Neural progenitor cell (in vitro differentiated cells): ENCODE measurements at regions not wholly inside any gene's neighbourhood (a gene's known extent, or its start where the extent isn't known, plus 50 kb on each side); places are given as distances from the start of the nearest gene placed in this dataset.

Experiments used
- DNase-seq: peaks from one replicate; pipeline ENCODE4 v3.0.0-alpha.2; 2016; ENCODE audit warnings: low spot score
- H2AFZ ChIP-seq: fragments of 200-600 bp; sonication (generic); replicated peaks from 2 replicates; pipeline ENCODE4 v1.6.1; 2016; ENCODE audit warnings: antibody characterized with exemption
- H3F3A ChIP-seq: fragments of 200-600 bp; sonication (generic); 2 replicates; pipeline ENCODE4 v1.6.1; 2016; ENCODE audit warnings: antibody characterized with exemption, low read depth
- H3K27ac ChIP-seq: fragments of 200-600 bp; sonication (generic); 2 replicates; pipeline ENCODE4 v1.5.1; 2016; ENCODE audit warnings: mild to moderate bottlenecking
- H3K27me3 ChIP-seq: fragments of 200-600 bp; sonication (generic); 2 replicates; pipeline ENCODE4 v1.6.1; 2016; ENCODE audit warnings: mild to moderate bottlenecking, moderate library complexity
- H3K36me3 ChIP-seq: fragments of 200-600 bp; sonication (generic); 2 replicates; pipeline ENCODE4 v1.5.1; 2016
- H3K4me1 ChIP-seq: fragments of 200-600 bp; sonication (generic); 2 replicates; pipeline ENCODE4 v1.6.1; 2016; ENCODE audit warnings: mixed run types
- H3K4me2 ChIP-seq: fragments of 200-600 bp; sonication (generic); 2 replicates; pipeline ENCODE4 v1.6.1; 2016
- H3K4me3 ChIP-seq: fragments of 200-600 bp; sonication (generic); 2 replicates; pipeline ENCODE4 v1.5.1; 2016
- H3K79me2 ChIP-seq: fragments of 200-600 bp; sonication (generic); 2 replicates; pipeline ENCODE4 v1.6.1; 2016; ENCODE audit warnings: low read depth
- H3K9ac ChIP-seq: fragments of 200-600 bp; sonication (generic); 2 replicates; pipeline ENCODE4 v1.6.1; 2016
- H3K9me3 ChIP-seq: fragments of 200-600 bp; sonication (generic); 2 replicates; pipeline ENCODE4 v1.5.1; 2016; ENCODE audit warnings: low read depth
- H4K20me1 ChIP-seq: fragments of 200-600 bp; sonication (generic); 2 replicates; pipeline ENCODE4 v1.6.1; 2016; ENCODE audit warnings: low read depth
- H3K27ac Mint-ChIP-seq: 3 replicates; pipeline ENCODE4 v1.8.0; 2021; ENCODE audit warnings: mixed read lengths
- H3K27me3 Mint-ChIP-seq: 2 replicates; pipeline ENCODE4 v1.8.0; 2022; ENCODE audit warnings: low read depth, mild to moderate bottlenecking, inconsistent platforms, moderate library complexity, mixed read lengths; ENCODE audit not compliant: insufficient read depth
- H3K36me3 Mint-ChIP-seq: 3 replicates; pipeline ENCODE4 v1.8.0; 2021; ENCODE audit warnings: mixed read lengths
- H3K4me1 Mint-ChIP-seq: 3 replicates; pipeline ENCODE4 v1.8.0; 2021; ENCODE audit warnings: mixed read lengths
- H3K4me3 Mint-ChIP-seq: 3 replicates; pipeline ENCODE4 v1.8.0; 2021; ENCODE audit warnings: mild to moderate bottlenecking, moderate library complexity, mixed read lengths
- H3K9me3 Mint-ChIP-seq: 3 replicates; pipeline ENCODE4 v1.8.0; 2020; ENCODE audit warnings: mixed read lengths
- CTCF ChIP-seq: fragments of 200-600 bp; sonication (generic); IDR thresholded peaks from 2 replicates; pipeline ENCODE4 v1.5.1; 2017; ENCODE audit warnings: antibody characterized with exemption, mild to moderate bottlenecking
- EZH2 ChIP-seq: fragments of 200-600 bp; sonication (generic); IDR thresholded peaks from 2 replicates; pipeline ENCODE4 v1.6.1; 2017; ENCODE audit warnings: antibody characterized with exemption, mild to moderate bottlenecking, moderate library complexity
- EZH2phosphoT487 ChIP-seq: fragments of 200-600 bp; sonication (generic); IDR thresholded peaks from 2 replicates; pipeline ENCODE4 v1.6.1; 2017; ENCODE audit warnings: antibody characterized with exemption

- Histone ChIP-seq H3F3A (no peaks in the 10 kb centered on the region), H3K9ac (no peak overlapping the region), H3K27me3 (no peaks in the 10 kb centered on the region), H2AFZ (no peak overlapping the region), H3K79me2 (no peaks in the 10 kb centered on the region), H3K4me2 (no peak overlapping the region), H3K4me3 (no peak overlapping the region), H4K20me1 (no peaks in the 10 kb centered on the region), H3K36me3 (no peaks in the 10 kb centered on the region), H3K27ac (no peak overlapping the region), H3K9me3 (no peaks in the 10 kb centered on the region), H3K4me1 (peaks cover 7% of the 10 kb centered on the region)
- Mint-ChIP-seq H3K27ac (no peak overlapping the region), H3K36me3 (no peaks in the 10 kb centered on the region), H3K4me1 (peaks cover 10% of the 10 kb centered on the region), H3K27me3 (no peaks in the 10 kb centered on the region), H3K4me3 (no peak overlapping the region), H3K9me3 (no peaks in the 10 kb centered on the region)
- DNase-seq: no peak
- TF ChIP-seq EZH2phosphoT487 (no peak), EZH2 (no peak), CTCF (no peak)
Measured at GRCh38 chr2:167761465-167762136, 485.8 kb downstream of the STK39 start.

GRCh38 chr2:167759531-167759930, 487.9 kb downstream of the STK39 start:
- DNase-seq: no peak

DNA sequence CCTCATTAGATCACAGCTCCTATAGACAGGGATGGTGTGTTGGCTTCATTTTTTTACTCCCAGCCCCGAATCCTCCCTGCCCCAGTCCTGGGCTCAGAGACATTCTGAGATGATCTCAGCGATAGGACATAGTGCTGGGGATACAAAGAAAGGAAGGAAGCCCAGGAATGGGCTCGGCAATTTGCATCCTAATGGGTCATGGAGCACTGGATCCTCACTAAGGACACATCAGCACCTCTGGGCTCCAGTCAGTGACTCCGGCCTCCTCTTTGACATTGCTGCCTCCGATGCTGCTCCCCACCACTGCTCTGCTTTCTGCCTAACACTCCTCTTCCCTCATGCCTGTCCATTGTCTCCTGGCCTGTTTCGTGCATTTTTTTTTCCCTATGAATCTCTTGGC, 489.1 kb downstream of the STK39 start:
- H3K4me1 ChIP-seq: peaks cover 13% of the 10 kb centered on the region
- no peak for DNase-seq

More at GRCh38 chr2:167759531-167759930, 487.9 kb downstream of the STK39 start:
- Histone ChIP-seq H3K4me1 (peaks cover 13% of the 10 kb centered on the region), H3K27ac (no peak overlapping the region), H3K4me2 (no peak overlapping the region), H3K27me3 (no peaks in the 10 kb centered on the region), H4K20me1 (no peaks in the 10 kb centered on the region), H2AFZ (no peak overlapping the region), H3K4me3 (no peak overlapping the region), H3K36me3 (no peaks in the 10 kb centered on the region), H3K79me2 (no peaks in the 10 kb centered on the region), H3K9ac (no peak overlapping the region), H3F3A (no peaks in the 10 kb centered on the region), H3K9me3 (no peaks in the 10 kb centered on the region)
- Mint-ChIP-seq H3K27ac (no peak overlapping the region), H3K36me3 (no peaks in the 10 kb centered on the region), H3K4me1 (peaks cover 16% of the 10 kb centered on the region), H3K4me3 (no peak overlapping the region), H3K27me3 (no peaks in the 10 kb centered on the region), H3K9me3 (no peaks in the 10 kb centered on the region)
- TF ChIP-seq CTCF: peak; percentile 16
- no peak for TF ChIP-seq EZH2

More for the DNA sequence above, 489.1 kb downstream of the STK39 start:
- H3K27me3 ChIP-seq: no peaks in the 10 kb centered on the region
- no peak overlapping the region for H3K27ac ChIP-seq
- no peak overlapping the region for H3K4me3 Mint-ChIP-seq
- no peaks in the 10 kb centered on the region for H3K27me3 Mint-ChIP-seq
- no peaks in the 10 kb centered on the region for H4K20me1 ChIP-seq
- no peak overlapping the region for H3K4me2 ChIP-seq
- H3K79me2 ChIP-seq: no peaks in the 10 kb centered on the region
- peaks cover 3% of the 10 kb centered on the region for H3F3A ChIP-seq
- peak overlapping the region; percentile 26 for H3K27ac Mint-ChIP-seq
- H3K4me1 Mint-ChIP-seq: peaks cover 23% of the 10 kb centered on the region
- H3K9ac ChIP-seq: no peak overlapping the region
- no peaks in the 10 kb centered on the region for H3K9me3 Mint-ChIP-seq
- H3K36me3 Mint-ChIP-seq: no peaks in the 10 kb centered on the region
- H3K36me3 ChIP-seq: no peaks in the 10 kb centered on the region
- TF ChIP-seq EZH2: no peak
- TF ChIP-seq CTCF: no peak
- TF ChIP-seq EZH2phosphoT487: no peak
- H3K9me3 ChIP-seq: no peaks in the 10 kb centered on the region
- H3K4me3 ChIP-seq: no peak overlapping the region
- H2AFZ ChIP-seq: no peak overlapping the region
